ENCODE measurements at regions not wholly inside any gene's neighbourhood (a gene's known extent, or its start where the extent isn't known, plus 50 kb on each side); places are given as distances from the start of the nearest gene placed in this dataset.
A peak's percentile ranks its signal among the peaks of the same experiment; 100 is the strongest.
"Not testable (repeated sequence)": the region's sequence is repeated elsewhere in the genome, so short reads cannot be mapped to it uniquely, and the experiment has no call there.

DNA sequence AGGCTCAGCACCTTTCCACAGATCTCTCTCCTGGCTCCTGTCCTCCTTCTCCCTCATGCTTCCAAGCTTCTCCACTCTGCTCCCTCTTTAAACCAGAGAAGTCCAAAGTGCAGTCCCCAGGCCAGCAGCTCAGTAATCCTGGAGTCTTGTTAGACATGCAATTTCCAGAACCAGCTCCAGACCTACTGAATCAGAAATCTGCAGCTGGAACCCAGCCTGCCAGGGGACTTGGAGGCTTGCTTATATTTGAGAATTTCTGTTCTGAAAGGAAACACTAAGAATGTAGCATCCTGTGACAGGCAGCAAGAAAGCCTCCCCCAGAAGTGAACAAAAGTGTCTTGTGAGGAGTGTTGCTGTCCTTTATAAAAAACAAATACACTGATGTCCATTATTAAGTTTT, 438.1 kb downstream of the BCKDHB start:
- DNase-seq (ENCODE audit: low read depth) = no peak

- DNase-seq (ENCODE audit: low read depth) = peak; percentile 82
Observed at GRCh38 chr6:80543598-80544222, 437.2 kb downstream of the BCKDHB start.

DNA sequence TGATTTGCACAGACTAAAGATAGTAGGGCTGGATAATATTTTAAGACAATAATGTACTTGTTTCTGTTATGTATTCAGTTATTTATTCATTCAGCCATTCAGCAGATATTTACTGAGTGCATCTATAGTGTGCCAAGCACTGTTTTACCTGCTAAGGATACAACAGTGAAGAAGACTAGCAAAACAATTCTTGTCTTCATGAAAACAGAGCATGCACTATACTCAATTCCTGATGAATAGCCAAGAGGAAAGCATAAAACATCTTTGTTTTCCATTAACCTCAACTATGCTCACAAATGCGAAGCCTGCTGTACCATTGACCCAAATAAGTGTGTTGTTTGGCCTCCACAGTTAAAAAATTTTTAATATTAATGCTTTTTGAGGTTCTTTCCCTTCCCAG, 436.7 kb downstream of the BCKDHB start:
- no peak for DNase-seq (ENCODE audit: low read depth)

GRCh38 chr6:80541886-80542285, 435.4 kb downstream of the BCKDHB start:
- DNase-seq (ENCODE audit: low read depth) = no peak

GRCh38 chr6:80541181-80541580, 434.7 kb downstream of the BCKDHB start:
- DNase-seq (ENCODE audit: low read depth) = peak; percentile 83

GRCh38 chr6:80540700-80541099, 434.2 kb downstream of the BCKDHB start:
- DNase-seq (ENCODE audit: low read depth) = no peak

DNA sequence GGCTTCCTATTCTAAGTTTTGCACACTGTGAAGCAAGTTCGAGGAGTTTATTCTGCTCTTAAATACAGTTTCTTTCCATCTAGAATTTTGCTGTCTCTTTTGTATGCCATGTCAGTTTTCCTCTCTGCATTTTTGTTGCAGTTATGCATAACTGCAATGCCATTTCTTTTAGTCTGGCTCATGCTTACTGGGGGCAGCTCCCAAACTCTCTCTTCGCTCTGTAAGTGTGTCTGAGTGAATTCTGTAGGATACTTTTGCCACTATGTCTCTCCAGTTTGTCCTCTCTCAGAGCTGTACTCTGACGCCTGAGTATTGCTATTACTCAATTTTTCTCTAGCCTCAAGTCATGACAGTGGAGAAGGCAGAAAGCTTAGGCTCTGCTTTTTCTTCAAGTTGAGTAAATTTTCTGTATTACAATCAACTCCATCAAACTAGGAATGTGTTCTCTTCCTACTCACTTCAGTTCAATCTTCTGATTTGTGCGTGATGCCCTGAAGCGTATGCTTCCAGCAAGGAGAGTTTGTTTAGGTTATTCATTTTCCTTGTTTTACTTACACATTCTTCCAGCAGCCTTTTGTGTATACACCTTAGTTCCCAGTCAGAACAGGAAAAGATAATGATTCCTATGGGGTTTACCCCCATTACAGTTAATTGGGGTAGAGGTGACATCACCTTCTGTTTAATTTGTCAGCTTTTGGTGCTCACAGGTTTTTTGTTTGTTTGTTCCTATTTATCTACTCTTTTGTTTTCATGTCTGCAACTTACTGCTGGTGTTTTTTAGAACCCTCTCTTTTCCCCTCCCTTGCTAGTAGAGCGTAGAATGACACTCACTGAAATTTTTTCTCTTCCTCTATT, 430.9 kb downstream of the BCKDHB start:
- DNase-seq (ENCODE audit: low read depth) = no peak

DNA sequence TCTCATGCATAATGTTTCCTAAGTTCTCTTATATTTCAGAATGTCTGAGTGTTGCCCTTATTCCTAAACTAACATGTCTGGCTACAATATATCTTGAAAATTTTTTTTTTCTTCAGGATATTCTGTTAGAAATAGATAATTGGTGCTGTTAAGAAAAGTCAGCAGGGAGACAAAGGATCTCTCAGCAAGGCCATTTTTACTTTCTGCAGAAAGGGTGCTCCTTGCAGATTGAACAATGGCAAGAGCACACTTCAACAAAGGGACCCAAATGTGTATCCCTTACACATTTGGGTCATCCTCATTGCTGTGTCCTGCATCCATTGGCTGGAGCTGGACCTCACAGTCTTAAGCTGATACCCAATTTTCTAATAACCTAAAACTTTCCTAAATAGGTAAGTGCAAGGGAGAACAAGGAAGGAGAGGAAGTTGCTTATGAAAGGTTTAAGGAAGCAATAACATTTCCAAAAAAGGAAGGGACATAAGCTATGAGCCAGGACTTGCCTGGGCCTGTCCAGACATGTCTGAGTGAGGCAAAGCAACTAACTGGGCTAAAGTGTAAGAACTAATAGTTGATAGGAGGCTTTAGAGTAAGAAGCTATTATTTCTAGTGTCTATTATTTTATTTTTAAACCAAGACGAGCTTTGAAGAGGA, 429.6 kb downstream of the BCKDHB start:
- DNase-seq (ENCODE audit: low read depth) = peak; percentile 41

GRCh38 chr6:80531681-80532619, 425.5 kb downstream of the BCKDHB start:
- peak; percentile 57 for DNase-seq (ENCODE audit: low read depth)

- no peak for DNase-seq (ENCODE audit: low read depth)
Observed at GRCh38 chr6:80530103-80530502, 423.6 kb downstream of the BCKDHB start.

DNA sequence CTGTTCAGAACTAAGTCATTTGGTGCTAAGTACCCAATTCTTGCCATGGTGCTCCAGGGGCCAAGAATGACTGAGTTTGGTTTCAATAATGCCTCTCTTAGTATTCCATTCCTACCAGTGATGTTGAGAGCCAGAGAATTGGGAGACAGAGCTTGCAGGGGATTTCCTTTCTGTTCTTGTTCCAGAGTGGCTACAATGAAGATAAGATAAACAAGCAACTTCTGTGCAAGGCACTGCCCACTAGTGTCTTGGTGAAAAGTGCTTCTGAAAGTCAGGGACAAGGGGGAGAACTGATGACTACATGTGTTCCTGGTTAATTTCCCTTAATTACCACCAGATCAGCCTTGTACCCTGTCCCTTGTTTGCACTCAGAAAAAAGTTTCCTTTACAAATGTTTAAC, 421.6 kb downstream of the BCKDHB start:
- peak; percentile 30 for DNase-seq (ENCODE audit: low read depth)

DNA sequence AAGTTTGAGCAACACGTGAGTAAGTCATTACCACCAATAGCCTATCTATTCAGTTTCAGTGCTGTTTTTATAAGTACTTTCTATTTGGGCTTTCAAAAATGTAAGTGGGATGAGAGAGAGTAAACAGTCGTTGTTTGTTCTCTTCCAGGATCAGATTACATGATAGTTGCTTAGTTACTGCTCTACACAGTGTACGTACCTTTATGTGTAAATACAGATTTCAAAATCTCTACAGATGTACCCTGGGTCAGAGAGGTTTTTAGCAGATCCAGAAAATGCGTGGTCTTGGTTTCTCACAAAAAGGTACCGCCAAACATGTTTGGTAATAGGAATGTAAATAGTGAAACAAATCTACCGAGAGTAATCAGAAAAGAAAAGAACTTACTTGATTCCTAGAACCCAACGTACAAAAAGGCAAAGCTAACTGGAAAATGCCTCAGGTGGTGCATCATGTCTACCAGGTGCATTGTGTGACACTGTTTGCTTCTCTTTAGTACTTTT, 421.1 kb downstream of the BCKDHB start:
- no peak for DNase-seq (ENCODE audit: low read depth)

DNA sequence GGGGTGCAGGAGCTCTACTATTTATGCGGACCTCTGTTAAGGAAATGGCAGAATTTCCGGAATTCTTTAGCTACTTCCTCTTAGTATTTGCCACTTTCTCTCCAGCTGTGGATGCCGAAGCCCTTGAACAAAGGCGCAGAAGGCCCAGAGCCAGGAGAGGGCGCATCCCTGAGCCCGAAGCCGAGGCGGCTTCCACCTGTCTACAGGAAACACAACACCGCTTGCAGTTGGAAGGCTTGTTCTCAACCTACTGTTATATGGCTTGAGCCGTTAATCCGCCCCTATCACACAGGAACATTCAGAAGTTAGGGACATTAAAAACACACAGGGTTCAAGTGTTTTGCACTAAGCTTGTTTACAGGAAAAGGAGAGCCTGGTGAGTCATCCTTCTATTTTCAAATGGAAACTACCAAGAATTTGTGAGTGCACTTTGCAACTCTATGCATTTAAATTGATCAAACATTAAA, 417.1 kb downstream of the BCKDHB start:
- peak; percentile 25 for DNase-seq (ENCODE audit: low read depth)

- DNase-seq (ENCODE audit: low read depth) = no peak
Observed at GRCh38 chr6:80523010-80523409, 416.5 kb downstream of the BCKDHB start.

GRCh38 chr6:80522576-80522975, 416.1 kb downstream of the BCKDHB start:
- DNase-seq (ENCODE audit: low read depth) = no peak

DNA sequence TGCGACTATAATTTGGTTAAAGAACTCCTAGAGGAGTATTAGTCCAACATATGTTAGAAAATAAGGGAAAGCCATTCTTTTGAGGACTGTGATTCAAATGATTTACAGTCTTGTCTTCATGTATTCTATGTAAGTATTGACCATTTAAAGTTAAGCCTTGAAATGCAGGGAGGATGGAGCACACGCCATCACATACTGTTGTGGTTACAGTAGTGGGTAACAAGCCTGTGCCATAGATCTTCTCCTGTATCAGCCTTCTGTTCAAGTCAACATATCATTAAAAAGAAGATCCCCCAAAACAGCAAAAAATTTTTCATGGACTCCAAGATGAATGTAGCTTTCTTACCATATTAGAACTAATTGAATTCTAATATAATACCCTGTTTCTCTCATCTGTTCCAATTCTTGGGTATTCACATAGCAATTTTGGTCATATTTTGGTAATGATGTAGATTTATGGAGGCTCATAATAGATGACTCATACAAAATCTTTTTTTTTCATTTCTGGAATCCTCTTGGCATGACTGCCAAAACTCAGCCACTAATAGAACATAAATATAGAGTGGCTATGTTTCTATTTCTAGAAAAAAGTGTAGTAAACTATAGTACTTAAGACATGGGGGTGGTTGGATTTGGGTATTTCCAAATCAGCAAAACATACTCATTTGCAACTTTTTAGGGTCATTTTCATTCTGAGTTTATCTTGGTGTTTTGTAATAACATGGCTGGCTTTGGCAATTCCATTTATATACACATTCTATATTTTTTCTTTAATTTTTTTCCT, 413.5 kb downstream of the BCKDHB start:
- peak; percentile 80 for DNase-seq (ENCODE audit: low read depth)

DNA sequence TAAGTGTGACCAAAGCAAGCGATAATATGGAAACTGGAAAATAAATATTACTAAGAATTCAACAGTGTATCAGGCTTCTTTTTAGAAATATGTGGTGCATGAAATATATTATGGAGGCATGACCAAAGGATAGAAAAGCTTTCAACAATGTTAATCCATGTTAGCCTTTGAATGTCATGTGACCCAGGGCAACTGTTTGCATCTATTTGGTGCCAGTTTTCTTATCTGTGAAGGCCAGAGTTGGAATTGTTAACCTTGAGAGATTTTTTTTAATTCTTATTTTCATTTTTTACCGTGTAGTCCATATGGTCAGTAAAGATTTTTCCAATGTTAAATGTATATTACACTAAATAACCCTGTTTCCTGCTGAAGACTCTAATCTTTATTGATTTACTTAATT, 411.1 kb downstream of the BCKDHB start:
- DNase-seq (ENCODE audit: low read depth) = no peak

GRCh38 chr6:80510521-80510920, 404.1 kb downstream of the BCKDHB start:
- not testable (repeated sequence) for DNase-seq (ENCODE audit: low read depth)

- peak; percentile 12 for DNase-seq (ENCODE audit: low read depth)
Observed at GRCh38 chr6:80508885-80509630, 402.6 kb downstream of the BCKDHB start.

DNA sequence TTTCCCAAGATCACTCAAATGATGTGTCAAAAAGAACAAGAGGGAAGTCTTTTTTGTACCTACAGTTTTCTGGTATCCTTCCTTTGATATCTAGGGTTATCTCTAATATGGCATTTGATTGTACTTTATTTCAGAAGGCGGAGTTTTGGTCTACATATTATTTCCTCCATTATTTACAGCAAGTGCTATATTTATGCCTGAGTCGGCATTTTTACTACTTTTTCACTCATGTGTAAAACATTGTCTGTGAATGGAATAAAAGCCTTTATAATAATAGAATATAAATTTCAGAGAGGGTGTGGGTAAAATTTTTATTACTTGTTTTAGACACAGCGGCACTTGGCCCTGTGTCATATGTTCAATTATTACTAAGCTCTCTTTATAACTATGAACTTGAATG, 398.4 kb downstream of the BCKDHB start:
- DNase-seq (ENCODE audit: low read depth) = no peak

Data from EH (cell line).